D721Med (cell line): ENCODE measurements at regions not wholly inside any gene's neighbourhood (a gene's known extent, or its start where the extent isn't known, plus 50 kb on each side); places are given as distances from the start of the nearest gene placed in this dataset.

ENCODE experiments used
- DNase-seq: peaks from one replicate; pipeline ENCODE4 v3.0.0; 2011; ENCODE audit warnings: low spot score; ENCODE audit not compliant: insufficient read length
- FAIRE-seq: peaks from 2 replicates; lab custom pipeline; 2011; peaks lifted over from hg19 to GRCh38; lab: Jason Lieb, UNC
- CTCF ChIP-seq: IDR thresholded peaks from 2 replicates; pipeline ENCODE4 v1.5.1; 2012; ENCODE audit warnings: mild to moderate bottlenecking, control low read depth; ENCODE audit not compliant: insufficient read depth; ENCODE audit errors: missing control alignments

DNA sequence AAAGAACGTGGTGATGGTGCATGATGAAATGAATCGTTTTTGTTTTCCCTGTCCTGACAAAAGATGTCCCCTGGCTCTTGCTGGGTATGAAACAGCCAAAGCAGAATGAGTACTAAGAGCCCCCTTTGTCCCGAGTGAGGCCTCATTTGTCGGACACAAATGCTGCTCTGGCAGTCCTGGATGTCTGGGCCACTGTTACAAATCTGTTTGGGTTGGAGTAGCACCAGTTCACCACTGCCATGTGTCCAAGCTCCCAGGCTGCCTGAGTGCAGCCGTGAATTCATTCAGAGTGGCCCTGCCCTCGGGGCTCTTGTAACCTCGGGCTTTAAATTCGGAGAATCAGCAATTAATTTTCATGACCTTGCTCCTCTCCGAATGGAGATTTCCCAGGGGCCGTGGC is 182.4 kb downstream of the NUFIP1 start:
- DNase-seq = no peak
- no peak for TF ChIP-seq CTCF
- no peak for FAIRE-seq

GRCh38 chr13:44805585-44805984 is 183.7 kb downstream of the NUFIP1 start:
- no peak for FAIRE-seq
- DNase-seq = no peak
- TF ChIP-seq CTCF = no peak

- DNase-seq = no peak
- no peak for TF ChIP-seq CTCF
- FAIRE-seq = no peak
Observed at GRCh38 chr13:44803390-44803789, 185.9 kb downstream of the NUFIP1 start.

- FAIRE-seq (no peak), DNase-seq (no peak)
- TF ChIP-seq CTCF = no peak
Observed at GRCh38 chr13:44802491-44802890, 186.8 kb downstream of the NUFIP1 start.

GRCh38 chr13:44801990-44802389 is 187.3 kb downstream of the NUFIP1 start:
- TF ChIP-seq CTCF = no peak
- DNase-seq = no peak
- no peak for FAIRE-seq

DNA sequence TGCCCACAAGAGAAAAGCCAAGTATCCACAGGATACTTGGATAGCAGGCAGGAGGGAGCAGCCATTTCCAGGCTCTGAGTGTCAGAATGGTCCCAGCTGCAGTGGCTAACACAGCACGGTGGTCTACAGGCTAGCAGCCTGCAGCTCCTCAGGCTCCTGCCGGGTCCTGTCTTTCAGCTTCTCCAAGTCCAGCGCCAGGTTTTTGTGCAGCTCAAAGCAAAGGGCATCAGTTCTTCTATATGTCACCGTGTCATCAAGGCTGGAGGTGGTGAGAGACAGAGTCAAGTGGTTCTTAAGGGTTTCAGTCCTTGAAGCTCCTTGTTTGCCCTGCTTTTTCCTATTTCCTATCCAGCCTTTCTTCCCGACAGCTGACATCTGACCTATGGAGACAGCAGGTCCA is 188.6 kb downstream of the NUFIP1 start:
- DNase-seq (no peak), FAIRE-seq (no peak)
- no peak for TF ChIP-seq CTCF

DNA sequence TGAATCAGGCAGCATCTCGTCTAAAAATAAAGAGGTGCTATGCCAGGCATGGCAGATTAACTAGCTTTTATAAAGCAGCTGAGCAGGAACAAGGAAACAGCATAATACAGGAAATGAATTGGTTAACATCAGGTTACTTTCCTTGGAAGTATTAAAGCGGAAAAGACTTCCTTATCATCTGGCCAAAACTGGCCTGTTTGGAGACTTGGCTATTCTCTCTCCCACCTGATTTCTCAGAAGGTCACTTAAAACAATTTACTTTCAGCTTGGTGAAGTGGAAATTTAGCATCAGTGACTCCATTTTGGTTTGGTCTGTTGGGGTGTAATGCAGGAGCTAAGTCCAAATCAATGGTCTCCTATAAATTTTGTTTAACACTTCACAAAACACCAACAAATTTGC is 191.6 kb downstream of the NUFIP1 start:
- DNase-seq = no peak
- TF ChIP-seq CTCF = no peak
- no peak for FAIRE-seq
